HepG2 (cell line): ENCODE measurements at regions not wholly inside any gene's neighbourhood (a gene's known extent, or its start where the extent isn't known, plus 50 kb on each side); places are given as distances from the start of the nearest gene placed in this dataset.

Source experiments
- JUN ChIP-seq: sonication (generic); formaldehyde crosslinking; IDR thresholded peaks from 2 replicates; pipeline ENCODE4 v1.4.0; 2020; ENCODE audit warnings: mild to moderate bottlenecking, missing genetic modification reagents
- NR3C1 ChIP-seq: sonication (generic); formaldehyde crosslinking; IDR thresholded peaks from 2 replicates; pipeline ENCODE4 v1.4.0; 2020; ENCODE audit warnings: missing genetic modification reagents
- ZFP62 ChIP-seq: sonication (generic); formaldehyde crosslinking; IDR thresholded peaks from 2 replicates; pipeline ENCODE4 v1.4.0; 2020; ENCODE audit warnings: missing genetic modification reagents
- TF ChIP-seq, protein P1 (sequence below): sonication (generic); formaldehyde crosslinking; IDR thresholded peaks from 2 replicates; pipeline ENCODE4 v1.4.0; 2020; ENCODE audit warnings: mild to moderate bottlenecking, missing genetic modification reagents
- TF ChIP-seq, protein P2 (sequence below): sonication (generic); formaldehyde crosslinking; IDR thresholded peaks from 2 replicates; pipeline ENCODE4 v1.4.0; 2020; ENCODE audit warnings: mild to moderate bottlenecking, missing genetic modification reagents, borderline replicate concordance

DNA sequence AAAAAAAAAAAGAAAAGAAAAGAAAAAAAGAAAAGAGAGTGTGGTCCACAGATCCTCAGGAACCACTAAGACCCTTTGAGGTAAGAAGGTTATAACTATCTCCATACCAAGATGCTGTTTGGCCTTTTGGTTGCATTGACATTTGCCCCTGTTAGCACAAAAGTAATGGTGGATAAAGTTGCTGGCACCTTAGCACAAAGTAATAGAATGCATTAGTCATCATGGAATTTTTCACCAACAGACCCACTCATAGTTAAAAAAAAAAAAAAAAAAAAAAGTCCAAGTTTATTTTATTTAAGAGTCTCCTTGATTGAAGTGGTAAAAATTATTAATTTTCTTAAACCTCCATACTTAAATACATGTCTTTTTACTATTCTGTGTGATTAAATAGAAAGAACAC is 78.4 kb upstream of the RBPJ start:
- TF ChIP-seq ZFP62 (CRISPR knock-in tag) (no peak), NR3C1 (no peak), JUN (CRISPR knock-in tag) (no peak)
- TF ChIP-seq, protein P1, sequence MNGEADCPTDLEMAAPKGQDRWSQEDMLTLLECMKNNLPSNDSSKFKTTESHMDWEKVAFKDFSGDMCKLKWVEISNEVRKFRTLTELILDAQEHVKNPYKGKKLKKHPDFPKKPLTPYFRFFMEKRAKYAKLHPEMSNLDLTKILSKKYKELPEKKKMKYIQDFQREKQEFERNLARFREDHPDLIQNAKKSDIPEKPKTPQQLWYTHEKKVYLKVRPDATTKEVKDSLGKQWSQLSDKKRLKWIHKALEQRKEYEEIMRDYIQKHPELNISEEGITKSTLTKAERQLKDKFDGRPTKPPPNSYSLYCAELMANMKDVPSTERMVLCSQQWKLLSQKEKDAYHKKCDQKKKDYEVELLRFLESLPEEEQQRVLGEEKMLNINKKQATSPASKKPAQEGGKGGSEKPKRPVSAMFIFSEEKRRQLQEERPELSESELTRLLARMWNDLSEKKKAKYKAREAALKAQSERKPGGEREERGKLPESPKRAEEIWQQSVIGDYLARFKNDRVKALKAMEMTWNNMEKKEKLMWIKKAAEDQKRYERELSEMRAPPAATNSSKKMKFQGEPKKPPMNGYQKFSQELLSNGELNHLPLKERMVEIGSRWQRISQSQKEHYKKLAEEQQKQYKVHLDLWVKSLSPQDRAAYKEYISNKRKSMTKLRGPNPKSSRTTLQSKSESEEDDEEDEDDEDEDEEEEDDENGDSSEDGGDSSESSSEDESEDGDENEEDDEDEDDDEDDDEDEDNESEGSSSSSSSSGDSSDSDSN (CRISPR knock-in tag) = no peak
- TF ChIP-seq, protein P2, sequence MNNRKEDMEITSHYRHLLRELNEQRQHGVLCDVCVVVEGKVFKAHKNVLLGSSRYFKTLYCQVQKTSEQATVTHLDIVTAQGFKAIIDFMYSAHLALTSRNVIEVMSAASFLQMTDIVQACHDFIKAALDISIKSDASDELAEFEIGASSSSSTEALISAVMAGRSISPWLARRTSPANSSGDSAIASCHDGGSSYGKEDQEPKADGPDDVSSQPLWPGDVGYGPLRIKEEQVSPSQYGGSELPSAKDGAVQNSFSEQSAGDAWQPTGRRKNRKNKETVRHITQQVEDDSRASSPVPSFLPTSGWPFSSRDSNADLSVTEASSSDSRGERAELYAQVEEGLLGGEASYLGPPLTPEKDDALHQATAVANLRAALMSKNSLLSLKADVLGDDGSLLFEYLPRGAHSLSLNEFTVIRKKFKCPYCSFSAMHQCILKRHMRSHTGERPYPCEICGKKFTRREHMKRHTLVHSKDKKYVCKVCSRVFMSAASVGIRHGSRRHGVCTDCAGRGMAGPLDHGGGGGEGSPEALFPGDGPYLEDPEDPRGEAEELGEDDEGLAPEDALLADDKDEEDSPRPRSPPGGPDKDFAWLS = no peak
